ENCODE measurements at regions not wholly inside any gene's neighbourhood (a gene's known extent, or its start where the extent isn't known, plus 50 kb on each side); places are given as distances from the start of the nearest gene placed in this dataset.

- no peak for TF ChIP-seq CTCF (IDR thresholded peaks at IDR 0.05 in 4 of 5, conservative IDR thresholded peaks at IDR 0.05 in 1 of 5)
- TF ChIP-seq POLR2A (IDR thresholded peaks at IDR 0.05) = no peak
These were observed 113.2 kb upstream of the OTOS start for GRCh38 chr2:240253583-240254145.

All from gastrocnemius medialis (tissue), 4 donors.